Memory B cell (primary cell): ENCODE measurements at regions not wholly inside any gene's neighbourhood (a gene's known extent, or its start where the extent isn't known, plus 50 kb on each side); places are given as distances from the start of the nearest gene placed in this dataset.

Experiments used
- ATAC-seq: fragments of 150-1000 bp; cut with Tn5 transposase; 2 replicates; pipeline ENCODE4 v1.10.0; 2021; ENCODE audit warnings: low read depth, mild to moderate bottlenecking, moderate library complexity
- DNase-seq, 2 donors: peaks; one replicate each; pipeline ENCODE4 v3.0.0; 2022; ENCODE audit warnings: low spot score in 2 of 2
- H3K27ac Mint-ChIP-seq: one replicate; pipeline ENCODE4 v1.8.0; 2022; ENCODE audit warnings: mild to moderate bottlenecking, moderate library complexity, mixed read lengths
- H3K27me3 Mint-ChIP-seq: one replicate; pipeline ENCODE4 v1.8.0; 2022; ENCODE audit warnings: mixed read lengths
- H3K36me3 Mint-ChIP-seq: one replicate; pipeline ENCODE4 v1.8.0; 2022; ENCODE audit warnings: mild to moderate bottlenecking, mixed read lengths
- H3K4me1 Mint-ChIP-seq: one replicate; pipeline ENCODE4 v1.8.0; 2022; ENCODE audit warnings: mixed read lengths
- H3K4me3 Mint-ChIP-seq: one replicate; pipeline ENCODE4 v1.8.0; 2022; ENCODE audit warnings: mild to moderate bottlenecking, moderate library complexity, mixed read lengths
- H3K9me3 Mint-ChIP-seq: one replicate; pipeline ENCODE4 v1.8.0; 2022; ENCODE audit warnings: mixed read lengths

GRCh38 chr3:72299321-72299802, 514.4 kb upstream of the PROK2 start:
- peaks cover 1% of the 10 kb centered on the region for H3K36me3 Mint-ChIP-seq
- ATAC-seq (no peak), DNase-seq (no peak)
- no peak overlapping the region for H3K27ac Mint-ChIP-seq
- H3K9me3 Mint-ChIP-seq, result no peaks in the 10 kb centered on the region
- H3K4me3 Mint-ChIP-seq, result no peak overlapping the region
- H3K4me1 Mint-ChIP-seq, result peaks cover 3% of the 10 kb centered on the region
- peaks cover 3% of the 10 kb centered on the region for H3K27me3 Mint-ChIP-seq

GRCh38 chr3:72298201-72299152, 513.5 kb upstream of the PROK2 start:
- DNase-seq, result no peak
- Mint-ChIP-seq H3K4me1 (peaks cover 3% of the 10 kb centered on the region), H3K9me3 (no peaks in the 10 kb centered on the region), H3K36me3 (peaks cover 1% of the 10 kb centered on the region), H3K4me3 (no peak overlapping the region), H3K27me3 (peaks cover 1% of the 10 kb centered on the region), H3K27ac (no peak overlapping the region)
- no peak for ATAC-seq

GRCh38 chr3:72297481-72297880, 512.5 kb upstream of the PROK2 start:
- no peak for DNase-seq
- H3K27ac Mint-ChIP-seq, result no peak overlapping the region
- H3K27me3 Mint-ChIP-seq, result peaks cover 1% of the 10 kb centered on the region
- H3K4me1 Mint-ChIP-seq, result peaks cover 3% of the 10 kb centered on the region
- H3K36me3 Mint-ChIP-seq, result peaks cover 1% of the 10 kb centered on the region
- no peaks in the 10 kb centered on the region for H3K9me3 Mint-ChIP-seq
- H3K4me3 Mint-ChIP-seq, result no peak overlapping the region
- no peak for ATAC-seq

GRCh38 chr3:72296477-72297111, 511.6 kb upstream of the PROK2 start:
- ATAC-seq, result no peak
- Mint-ChIP-seq H3K9me3 (no peaks in the 10 kb centered on the region), H3K27ac (no peak overlapping the region), H3K4me1 (peaks cover 2% of the 10 kb centered on the region), H3K27me3 (peaks cover 1% of the 10 kb centered on the region), H3K4me3 (no peak overlapping the region), H3K36me3 (peaks cover 1% of the 10 kb centered on the region)
- no peak for DNase-seq

GRCh38 chr3:72295962-72296450, 511.1 kb upstream of the PROK2 start:
- Mint-ChIP-seq H3K9me3 (no peaks in the 10 kb centered on the region), H3K36me3 (no peaks in the 10 kb centered on the region), H3K4me1 (peaks cover under 1% of the 10 kb centered on the region), H3K27ac (no peak overlapping the region), H3K4me3 (no peak overlapping the region), H3K27me3 (no peaks in the 10 kb centered on the region)
- ATAC-seq (no peak), DNase-seq (no peak)

GRCh38 chr3:72295276-72295961, 510.5 kb upstream of the PROK2 start:
- no peak overlapping the region for H3K27ac Mint-ChIP-seq

GRCh38 chr3:72290859-72291638, 506.1 kb upstream of the PROK2 start:
- no peaks in the 10 kb centered on the region for H3K9me3 Mint-ChIP-seq
- H3K4me3 Mint-ChIP-seq, result no peak overlapping the region
- H3K27ac Mint-ChIP-seq, result no peak overlapping the region

More at GRCh38 chr3:72295276-72295961, 510.5 kb upstream of the PROK2 start:
- DNase-seq, result no peak
- Mint-ChIP-seq H3K4me1 (peaks cover 4% of the 10 kb centered on the region), H3K4me3 (no peak overlapping the region), H3K27me3 (peaks cover 3% of the 10 kb centered on the region), H3K9me3 (no peaks in the 10 kb centered on the region), H3K36me3 (no peaks in the 10 kb centered on the region)
- no peak for ATAC-seq

GRCh38 chr3:72289692-72290071, 504.7 kb upstream of the PROK2 start:
- Mint-ChIP-seq H3K27me3 (peaks cover 7% of the 10 kb centered on the region), H3K27ac (no peak overlapping the region), H3K4me1 (peaks cover 16% of the 10 kb centered on the region), H3K36me3 (no peaks in the 10 kb centered on the region), H3K4me3 (peak overlapping the region; percentile 73), H3K9me3 (no peaks in the 10 kb centered on the region)
- DNase-seq (no peak), ATAC-seq (peak; percentile 18)

More at GRCh38 chr3:72290859-72291638, 506.1 kb upstream of the PROK2 start:
- ATAC-seq, result no peak
- no peak for DNase-seq
- peaks cover 7% of the 10 kb centered on the region for H3K27me3 Mint-ChIP-seq
- peaks cover 16% of the 10 kb centered on the region for H3K4me1 Mint-ChIP-seq
- no peaks in the 10 kb centered on the region for H3K36me3 Mint-ChIP-seq

- no peaks in the 10 kb centered on the region for H3K9me3 Mint-ChIP-seq
- peaks cover 16% of the 10 kb centered on the region for H3K4me1 Mint-ChIP-seq
- H3K4me3 Mint-ChIP-seq, result peak overlapping the region; percentile 73
- ATAC-seq, result peak; percentile 95
- no peak overlapping the region for H3K27ac Mint-ChIP-seq
- H3K36me3 Mint-ChIP-seq, result no peaks in the 10 kb centered on the region
- H3K27me3 Mint-ChIP-seq, result peaks cover 7% of the 10 kb centered on the region
- peak; percentile 23 to 25 for DNase-seq
These were observed 504.2 kb upstream of the PROK2 start for GRCh38 chr3:72288955-72289691.

GRCh38 chr3:72287956-72288355, 503.0 kb upstream of the PROK2 start:
- no peak overlapping the region for H3K27ac Mint-ChIP-seq

GRCh38 chr3:72285502-72285901, 500.6 kb upstream of the PROK2 start:
- DNase-seq (no peak), ATAC-seq (no peak)
- peaks cover 3% of the 10 kb centered on the region for H3K27me3 Mint-ChIP-seq
- H3K36me3 Mint-ChIP-seq, result peaks cover 3% of the 10 kb centered on the region
- H3K9me3 Mint-ChIP-seq, result peaks cover 12% of the 10 kb centered on the region
- no peak overlapping the region for H3K27ac Mint-ChIP-seq
- no peak overlapping the region for H3K4me3 Mint-ChIP-seq
- peaks cover 12% of the 10 kb centered on the region for H3K4me1 Mint-ChIP-seq

More at GRCh38 chr3:72287956-72288355, 503.0 kb upstream of the PROK2 start:
- H3K9me3 Mint-ChIP-seq, result peaks cover 7% of the 10 kb centered on the region
- H3K27me3 Mint-ChIP-seq, result peaks cover 7% of the 10 kb centered on the region
- DNase-seq (no peak), ATAC-seq (no peak)
- peaks cover 16% of the 10 kb centered on the region for H3K4me1 Mint-ChIP-seq
- H3K4me3 Mint-ChIP-seq, result no peak overlapping the region
- H3K36me3 Mint-ChIP-seq, result peaks cover 2% of the 10 kb centered on the region

GRCh38 chr3:72284471-72284870, 499.5 kb upstream of the PROK2 start:
- no peak overlapping the region for H3K4me3 Mint-ChIP-seq
- H3K27ac Mint-ChIP-seq, result no peak overlapping the region
- DNase-seq (no peak), ATAC-seq (no peak)
- peaks cover 13% of the 10 kb centered on the region for H3K4me1 Mint-ChIP-seq
- H3K36me3 Mint-ChIP-seq, result peaks cover 3% of the 10 kb centered on the region
- peaks cover 13% of the 10 kb centered on the region for H3K9me3 Mint-ChIP-seq
- peaks cover 6% of the 10 kb centered on the region for H3K27me3 Mint-ChIP-seq

- Mint-ChIP-seq H3K27ac (no peak overlapping the region), H3K27me3 (peaks cover 6% of the 10 kb centered on the region), H3K9me3 (peaks cover 13% of the 10 kb centered on the region), H3K4me3 (no peak overlapping the region), H3K36me3 (peaks cover 3% of the 10 kb centered on the region), H3K4me1 (peaks cover 8% of the 10 kb centered on the region)
- no peak for DNase-seq
- no peak for ATAC-seq
These were observed 498.0 kb upstream of the PROK2 start for GRCh38 chr3:72282918-72283317.
